ENCODE measurements at regions not wholly inside any gene's neighbourhood (a gene's known extent, or its start where the extent isn't known, plus 50 kb on each side); places are given as distances from the start of the nearest gene placed in this dataset.

- H3K27ac Mint-ChIP-seq: no peak overlapping the region
These were observed 219.2 kb upstream of the SGO1 start for GRCh38 chr3:20405231-20405630.

DNA sequence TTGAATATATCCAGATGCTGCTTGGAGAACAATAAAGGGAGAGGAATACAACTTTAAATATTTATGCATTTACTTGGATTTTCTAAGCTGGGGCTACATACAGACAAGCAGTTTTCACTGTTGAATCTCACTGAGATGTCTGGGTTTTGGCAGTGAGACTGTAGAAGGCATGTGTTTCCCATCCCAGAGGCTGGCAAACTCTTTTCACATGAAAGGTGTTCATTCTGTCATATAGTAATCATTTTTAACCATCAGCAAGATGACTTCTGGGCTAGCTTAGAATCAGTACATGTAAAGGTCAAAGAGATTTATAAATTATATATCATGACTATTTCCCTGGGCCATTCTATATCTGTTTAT, 218.7 kb upstream of the SGO1 start:
- H3K9me3 Mint-ChIP-seq: no peaks in the 10 kb centered on the region
- H3K4me1 Mint-ChIP-seq: peaks cover 23% of the 10 kb centered on the region
- H3K27me3 Mint-ChIP-seq (ENCODE audit: low read depth): no peaks in the 10 kb centered on the region
- H3K27ac Mint-ChIP-seq: no peak overlapping the region
- DNase-seq (ENCODE audit: low spot score in 2 of 2, unreplicated experiment in 2 of 2): no peak
- no peak for TF ChIP-seq CTCF (IDR thresholded peaks at IDR 0.05; ENCODE audit: unreplicated experiment)
- no peaks in the 10 kb centered on the region for H3K36me3 Mint-ChIP-seq
- H3K4me3 Mint-ChIP-seq: no peak overlapping the region

More at GRCh38 chr3:20405231-20405630, 219.2 kb upstream of the SGO1 start:
- no peaks in the 10 kb centered on the region for H3K9me3 Mint-ChIP-seq
- no peak for DNase-seq (ENCODE audit: low spot score in 2 of 2, unreplicated experiment in 2 of 2)
- no peak for TF ChIP-seq CTCF (IDR thresholded peaks at IDR 0.05; ENCODE audit: unreplicated experiment)
- no peak overlapping the region for H3K4me3 Mint-ChIP-seq
- H3K36me3 Mint-ChIP-seq: no peaks in the 10 kb centered on the region
- H3K4me1 Mint-ChIP-seq: peaks cover 23% of the 10 kb centered on the region
- no peaks in the 10 kb centered on the region for H3K27me3 Mint-ChIP-seq (ENCODE audit: low read depth)

GRCh38 chr3:20403986-20404740, 218.2 kb upstream of the SGO1 start:
- TF ChIP-seq CTCF (IDR thresholded peaks at IDR 0.05; ENCODE audit: unreplicated experiment): no peak
- Mint-ChIP-seq H3K27ac (no peak overlapping the region), H3K36me3 (no peaks in the 10 kb centered on the region), H3K27me3 (ENCODE audit: low read depth) (no peaks in the 10 kb centered on the region), H3K4me1 (peaks cover 23% of the 10 kb centered on the region), H3K4me3 (no peak overlapping the region), H3K9me3 (no peaks in the 10 kb centered on the region)
- no peak for DNase-seq (ENCODE audit: low spot score in 2 of 2, unreplicated experiment in 2 of 2)

- Mint-ChIP-seq H3K4me1 (peaks cover 20% of the 10 kb centered on the region), H3K27me3 (ENCODE audit: low read depth) (no peaks in the 10 kb centered on the region), H3K27ac (no peak overlapping the region), H3K9me3 (no peaks in the 10 kb centered on the region), H3K4me3 (no peak overlapping the region), H3K36me3 (no peaks in the 10 kb centered on the region)
- no peak for DNase-seq (ENCODE audit: low spot score in 2 of 2, unreplicated experiment in 2 of 2)
- no peak for TF ChIP-seq CTCF (IDR thresholded peaks at IDR 0.05; ENCODE audit: unreplicated experiment)
These were observed 215.2 kb upstream of the SGO1 start for GRCh38 chr3:20401253-20401652.

DNA sequence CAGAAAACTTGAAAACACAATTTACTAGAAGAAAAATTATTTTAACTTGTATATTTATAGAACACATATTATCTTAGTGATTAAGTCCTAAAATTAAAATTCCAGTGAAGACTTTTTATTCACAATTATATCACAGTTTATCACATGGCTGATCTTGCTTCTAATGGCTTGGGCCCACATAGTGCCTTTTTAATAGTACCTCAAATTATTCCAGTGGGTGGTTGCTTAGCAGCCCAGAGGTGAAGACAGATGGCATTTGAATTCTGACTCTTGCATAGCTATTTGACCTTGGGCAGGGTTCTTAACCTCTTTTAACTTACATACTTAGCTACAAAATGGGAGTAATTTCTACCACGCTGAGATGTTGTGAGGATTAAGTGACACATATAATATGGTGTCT, 214.7 kb upstream of the SGO1 start:
- H3K27ac Mint-ChIP-seq: no peak overlapping the region
- no peaks in the 10 kb centered on the region for H3K27me3 Mint-ChIP-seq (ENCODE audit: low read depth)
- DNase-seq (ENCODE audit: low spot score in 2 of 2, unreplicated experiment in 2 of 2): no peak
- no peak overlapping the region for H3K4me3 Mint-ChIP-seq
- no peak for TF ChIP-seq CTCF (IDR thresholded peaks at IDR 0.05; ENCODE audit: unreplicated experiment)
- H3K36me3 Mint-ChIP-seq: no peaks in the 10 kb centered on the region
- H3K9me3 Mint-ChIP-seq: no peaks in the 10 kb centered on the region
- H3K4me1 Mint-ChIP-seq: peaks cover 16% of the 10 kb centered on the region

All from mesothelial cell of epicardium (in vitro differentiated cells).